ENCODE measurements at regions not wholly inside any gene's neighbourhood (a gene's known extent, or its start where the extent isn't known, plus 50 kb on each side); places are given as distances from the start of the nearest gene placed in this dataset.
"Not testable (repeated sequence)": the region's sequence is repeated elsewhere in the genome, so short reads cannot be mapped to it uniquely, and the experiment has no call there.

- peaks cover 21% of the 10 kb centered on the region for H3K9me3 Mint-ChIP-seq
- ATAC-seq (no peak), DNase-seq (ENCODE audit: low spot score) (no peak)
- H3K4me1 Mint-ChIP-seq: no peaks in the 10 kb centered on the region
- no peak overlapping the region for H3K27ac Mint-ChIP-seq
- H3K27me3 Mint-ChIP-seq (ENCODE audit: low read depth): no peaks in the 10 kb centered on the region; the same call in 1 of the 2 replicates
- CTCF ChIA-PET: no interaction called here
- POLR2A ChIA-PET: no interaction called here
- TF ChIP-seq, protein P1, sequence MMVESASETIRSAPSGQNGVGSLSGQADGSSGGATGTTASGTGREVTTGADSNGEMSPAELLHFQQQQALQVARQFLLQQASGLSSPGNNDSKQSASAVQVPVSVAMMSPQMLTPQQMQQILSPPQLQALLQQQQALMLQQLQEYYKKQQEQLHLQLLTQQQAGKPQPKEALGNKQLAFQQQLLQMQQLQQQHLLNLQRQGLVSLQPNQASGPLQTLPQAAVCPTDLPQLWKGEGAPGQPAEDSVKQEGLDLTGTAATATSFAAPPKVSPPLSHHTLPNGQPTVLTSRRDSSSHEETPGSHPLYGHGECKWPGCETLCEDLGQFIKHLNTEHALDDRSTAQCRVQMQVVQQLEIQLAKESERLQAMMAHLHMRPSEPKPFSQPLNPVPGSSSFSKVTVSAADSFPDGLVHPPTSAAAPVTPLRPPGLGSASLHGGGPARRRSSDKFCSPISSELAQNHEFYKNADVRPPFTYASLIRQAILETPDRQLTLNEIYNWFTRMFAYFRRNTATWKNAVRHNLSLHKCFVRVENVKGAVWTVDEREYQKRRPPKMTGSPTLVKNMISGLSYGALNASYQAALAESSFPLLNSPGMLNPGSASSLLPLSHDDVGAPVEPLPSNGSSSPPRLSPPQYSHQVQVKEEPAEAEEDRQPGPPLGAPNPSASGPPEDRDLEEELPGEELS (CRISPR knock-in tag; IDR thresholded peaks at IDR 0.05): no peak
- TF ChIP-seq CREB1 (CRISPR knock-in tag; IDR thresholded peaks at IDR 0.05) (no peak), ZNF425 (CRISPR knock-in tag; conservative IDR thresholded peaks at IDR 0.05) (no peak)
- TF ChIP-seq, protein P2, sequence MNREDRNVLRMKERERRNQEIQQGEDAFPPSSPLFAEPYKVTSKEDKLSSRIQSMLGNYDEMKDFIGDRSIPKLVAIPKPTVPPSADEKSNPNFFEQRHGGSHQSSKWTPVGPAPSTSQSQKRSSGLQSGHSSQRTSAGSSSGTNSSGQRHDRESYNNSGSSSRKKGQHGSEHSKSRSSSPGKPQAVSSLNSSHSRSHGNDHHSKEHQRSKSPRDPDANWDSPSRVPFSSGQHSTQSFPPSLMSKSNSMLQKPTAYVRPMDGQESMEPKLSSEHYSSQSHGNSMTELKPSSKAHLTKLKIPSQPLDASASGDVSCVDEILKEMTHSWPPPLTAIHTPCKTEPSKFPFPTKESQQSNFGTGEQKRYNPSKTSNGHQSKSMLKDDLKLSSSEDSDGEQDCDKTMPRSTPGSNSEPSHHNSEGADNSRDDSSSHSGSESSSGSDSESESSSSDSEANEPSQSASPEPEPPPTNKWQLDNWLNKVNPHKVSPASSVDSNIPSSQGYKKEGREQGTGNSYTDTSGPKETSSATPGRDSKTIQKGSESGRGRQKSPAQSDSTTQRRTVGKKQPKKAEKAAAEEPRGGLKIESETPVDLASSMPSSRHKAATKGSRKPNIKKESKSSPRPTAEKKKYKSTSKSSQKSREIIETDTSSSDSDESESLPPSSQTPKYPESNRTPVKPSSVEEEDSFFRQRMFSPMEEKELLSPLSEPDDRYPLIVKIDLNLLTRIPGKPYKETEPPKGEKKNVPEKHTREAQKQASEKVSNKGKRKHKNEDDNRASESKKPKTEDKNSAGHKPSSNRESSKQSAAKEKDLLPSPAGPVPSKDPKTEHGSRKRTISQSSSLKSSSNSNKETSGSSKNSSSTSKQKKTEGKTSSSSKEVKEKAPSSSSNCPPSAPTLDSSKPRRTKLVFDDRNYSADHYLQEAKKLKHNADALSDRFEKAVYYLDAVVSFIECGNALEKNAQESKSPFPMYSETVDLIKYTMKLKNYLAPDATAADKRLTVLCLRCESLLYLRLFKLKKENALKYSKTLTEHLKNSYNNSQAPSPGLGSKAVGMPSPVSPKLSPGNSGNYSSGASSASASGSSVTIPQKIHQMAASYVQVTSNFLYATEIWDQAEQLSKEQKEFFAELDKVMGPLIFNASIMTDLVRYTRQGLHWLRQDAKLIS (CRISPR knock-in tag; IDR thresholded peaks at IDR 0.05; ENCODE audit: borderline replicate concordance): no peak
- H3K4me3 Mint-ChIP-seq: no peak overlapping the region
- H3K36me3 Mint-ChIP-seq: peaks cover 15% of the 10 kb centered on the region
Observed at GRCh38 chr13:85551012-85551411, 248.2 kb downstream of the SLITRK6 start.

GRCh38 chr13:85549819-85550218 lies 249.4 kb downstream of the SLITRK6 start:
- Mint-ChIP-seq H3K36me3 (peaks cover 15% of the 10 kb centered on the region), H3K9me3 (peaks cover 21% of the 10 kb centered on the region), H3K4me3 (no peak overlapping the region)

DNA sequence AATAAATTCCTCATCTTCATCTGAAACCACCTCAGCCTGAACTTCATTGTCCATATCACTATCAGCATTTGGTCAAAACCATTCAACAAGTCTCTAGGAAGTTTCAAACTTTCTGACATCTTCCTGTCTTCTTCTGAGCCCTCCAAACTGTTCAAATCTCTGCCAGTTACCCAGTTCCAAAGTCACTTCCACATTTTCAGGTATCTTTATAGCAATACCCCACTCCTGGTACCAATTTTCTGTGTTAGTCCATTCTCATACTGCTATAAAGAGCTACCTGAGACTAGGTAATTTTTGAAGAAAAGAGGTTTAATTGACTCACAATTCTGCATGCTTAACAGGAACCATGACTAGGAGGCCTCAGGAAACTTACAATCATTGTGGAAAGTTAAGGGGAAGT lies 250.4 kb downstream of the SLITRK6 start:
- Mint-ChIP-seq H3K9me3 (peaks cover 21% of the 10 kb centered on the region), H3K36me3 (peaks cover 15% of the 10 kb centered on the region)
- CTCF ChIA-PET; DNase-seq (ENCODE audit: low spot score); H3K4me3 Mint-ChIP-seq; H3K27me3 Mint-ChIP-seq (ENCODE audit: low read depth); POLR2A ChIA-PET; ATAC-seq; H3K27ac Mint-ChIP-seq; H3K4me1 Mint-ChIP-seq: not testable (repeated sequence)

More at GRCh38 chr13:85549819-85550218, 249.4 kb downstream of the SLITRK6 start:
- Mint-ChIP-seq H3K27me3 (ENCODE audit: low read depth) (no peaks in the 10 kb centered on the region; the same call in 1 of the 2 replicates), H3K27ac (no peak overlapping the region), H3K4me1 (no peaks in the 10 kb centered on the region)
- no peak for DNase-seq (ENCODE audit: low spot score)
- ChIA-PET POLR2A (no interaction called here), CTCF (no interaction called here)
- no peak for ATAC-seq
- no peak for TF ChIP-seq NR3C1 (CRISPR knock-in tag; conservative IDR thresholded peaks at IDR 0.05; ENCODE audit: low read depth)
- TF ChIP-seq GRHL2 (CRISPR knock-in tag; IDR thresholded peaks at IDR 0.05; ENCODE audit: insufficient replicate concordance, severe bottlenecking): no peak

DNA sequence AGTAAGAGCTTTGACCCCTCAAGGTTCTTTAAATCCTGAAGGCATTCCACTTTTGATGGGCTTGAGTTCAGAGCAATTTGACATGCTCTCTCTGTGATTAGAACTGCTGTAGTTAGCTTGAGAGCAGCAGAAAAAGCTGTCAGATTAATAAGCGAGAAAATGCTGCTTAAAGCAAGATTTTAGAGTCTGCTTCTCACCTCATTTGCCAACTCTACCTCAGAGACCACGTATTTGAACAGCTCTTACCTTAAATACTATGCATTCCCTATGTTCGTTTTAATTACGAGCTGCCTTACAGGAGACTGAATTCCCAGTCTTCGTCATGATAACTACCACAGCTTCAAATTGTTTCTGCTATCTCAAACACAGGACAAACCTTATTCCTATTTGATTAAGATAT lies 253.4 kb downstream of the SLITRK6 start:
- ATAC-seq (no peak), DNase-seq (ENCODE audit: low spot score) (no peak)
- Mint-ChIP-seq H3K9me3 (peaks cover 21% of the 10 kb centered on the region), H3K36me3 (peaks cover 15% of the 10 kb centered on the region), H3K27ac (no peak overlapping the region), H3K27me3 (ENCODE audit: low read depth) (no peaks in the 10 kb centered on the region; the same call in 1 of the 2 replicates), H3K4me1 (no peaks in the 10 kb centered on the region), H3K4me3 (no peak overlapping the region)
- CTCF ChIA-PET: no interaction called here
- POLR2A ChIA-PET: no interaction called here
- TF ChIP-seq ZNF425 (CRISPR knock-in tag; conservative IDR thresholded peaks at IDR 0.05) (no peak), ETV6 (CRISPR knock-in tag; IDR thresholded peaks at IDR 0.05) (no peak), STAT6 (CRISPR knock-in tag; conservative IDR thresholded peaks at IDR 0.05; ENCODE audit: low read depth) (no peak)
- TF ChIP-seq, protein P3, sequence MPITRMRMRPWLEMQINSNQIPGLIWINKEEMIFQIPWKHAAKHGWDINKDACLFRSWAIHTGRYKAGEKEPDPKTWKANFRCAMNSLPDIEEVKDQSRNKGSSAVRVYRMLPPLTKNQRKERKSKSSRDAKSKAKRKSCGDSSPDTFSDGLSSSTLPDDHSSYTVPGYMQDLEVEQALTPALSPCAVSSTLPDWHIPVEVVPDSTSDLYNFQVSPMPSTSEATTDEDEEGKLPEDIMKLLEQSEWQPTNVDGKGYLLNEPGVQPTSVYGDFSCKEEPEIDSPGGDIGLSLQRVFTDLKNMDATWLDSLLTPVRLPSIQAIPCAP (CRISPR knock-in tag; IDR thresholded peaks at IDR 0.05): no peak
- TF ChIP-seq, protein P1 (CRISPR knock-in tag; IDR thresholded peaks at IDR 0.05): no peak
